Omental fat pad (tissue), 3 donors: ENCODE measurements at regions not wholly inside any gene's neighbourhood (a gene's known extent, or its start where the extent isn't known, plus 50 kb on each side); places are given as distances from the start of the nearest gene placed in this dataset.

Experiments
- ATAC-seq: fragments of 150-250 bp; one replicate; pipeline ENCODE4 v1.9.1; 2016; ENCODE audit warnings: mild to moderate bottlenecking, moderate library complexity; ENCODE audit not compliant: low FRiP score
- DNase-seq: peaks from one replicate; pipeline ENCODE4 v3.0.0-alpha.2; 2019; ENCODE audit warnings: low spot score
- TF ChIP-seq, protein P1 (sequence below), 3 donors: fragments of 450-650 bp; IDR thresholded peaks; one replicate each; pipeline ENCODE4 v1.5.1; 2016 to 2017; ENCODE audit warnings: antibody characterized with exemption in 3 of 3, mild to moderate bottlenecking in 3 of 3, moderate library complexity in 2 of 3

DNA sequence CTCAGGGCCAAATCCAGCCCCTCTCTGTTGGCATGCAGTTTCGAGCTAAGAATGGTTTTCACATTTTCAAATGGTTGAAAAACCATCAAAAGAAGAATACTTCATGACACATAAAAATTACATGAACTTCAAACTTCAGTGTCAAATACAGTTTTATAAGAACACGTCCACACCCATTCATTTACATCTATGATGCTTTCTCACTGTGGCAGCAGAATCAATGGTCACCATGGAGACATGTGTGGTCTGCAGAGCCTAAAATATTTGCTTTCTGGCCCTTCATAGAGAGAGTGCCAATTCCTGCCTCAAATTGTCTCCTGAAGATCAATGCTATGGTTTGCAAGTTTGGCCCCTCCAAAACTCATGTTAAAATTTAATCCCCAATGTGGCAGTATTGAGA is 405.8 kb downstream of the OCA2 start:
- no peak for DNase-seq
- TF ChIP-seq, protein P1, sequence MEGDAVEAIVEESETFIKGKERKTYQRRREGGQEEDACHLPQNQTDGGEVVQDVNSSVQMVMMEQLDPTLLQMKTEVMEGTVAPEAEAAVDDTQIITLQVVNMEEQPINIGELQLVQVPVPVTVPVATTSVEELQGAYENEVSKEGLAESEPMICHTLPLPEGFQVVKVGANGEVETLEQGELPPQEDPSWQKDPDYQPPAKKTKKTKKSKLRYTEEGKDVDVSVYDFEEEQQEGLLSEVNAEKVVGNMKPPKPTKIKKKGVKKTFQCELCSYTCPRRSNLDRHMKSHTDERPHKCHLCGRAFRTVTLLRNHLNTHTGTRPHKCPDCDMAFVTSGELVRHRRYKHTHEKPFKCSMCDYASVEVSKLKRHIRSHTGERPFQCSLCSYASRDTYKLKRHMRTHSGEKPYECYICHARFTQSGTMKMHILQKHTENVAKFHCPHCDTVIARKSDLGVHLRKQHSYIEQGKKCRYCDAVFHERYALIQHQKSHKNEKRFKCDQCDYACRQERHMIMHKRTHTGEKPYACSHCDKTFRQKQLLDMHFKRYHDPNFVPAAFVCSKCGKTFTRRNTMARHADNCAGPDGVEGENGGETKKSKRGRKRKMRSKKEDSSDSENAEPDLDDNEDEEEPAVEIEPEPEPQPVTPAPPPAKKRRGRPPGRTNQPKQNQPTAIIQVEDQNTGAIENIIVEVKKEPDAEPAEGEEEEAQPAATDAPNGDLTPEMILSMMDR (IDR thresholded peaks at IDR 0.05) = no peak
- ATAC-seq = no peak

DNA sequence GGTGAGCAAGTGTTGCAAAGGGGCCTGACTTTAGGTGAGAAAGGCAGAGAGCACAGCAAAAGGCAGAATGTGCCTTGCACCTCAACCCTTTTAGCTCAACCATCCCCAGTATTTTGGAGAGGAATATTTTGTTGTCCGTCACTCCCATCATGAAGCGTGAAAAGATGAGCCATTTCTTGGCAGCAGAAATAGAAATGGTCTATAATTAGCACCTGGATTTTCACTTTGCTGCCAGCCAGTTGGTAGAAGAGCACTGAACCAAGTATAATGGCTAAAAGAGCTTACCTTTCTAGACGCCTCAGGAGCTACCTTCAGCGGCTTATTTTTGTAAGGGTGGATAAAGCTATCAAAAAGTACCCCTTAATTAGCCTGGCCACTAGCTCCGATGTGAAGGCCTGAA is 406.7 kb downstream of the OCA2 start:
- ATAC-seq (no peak), DNase-seq (no peak)
- TF ChIP-seq, protein P1 (IDR thresholded peaks at IDR 0.05) = no peak

DNA sequence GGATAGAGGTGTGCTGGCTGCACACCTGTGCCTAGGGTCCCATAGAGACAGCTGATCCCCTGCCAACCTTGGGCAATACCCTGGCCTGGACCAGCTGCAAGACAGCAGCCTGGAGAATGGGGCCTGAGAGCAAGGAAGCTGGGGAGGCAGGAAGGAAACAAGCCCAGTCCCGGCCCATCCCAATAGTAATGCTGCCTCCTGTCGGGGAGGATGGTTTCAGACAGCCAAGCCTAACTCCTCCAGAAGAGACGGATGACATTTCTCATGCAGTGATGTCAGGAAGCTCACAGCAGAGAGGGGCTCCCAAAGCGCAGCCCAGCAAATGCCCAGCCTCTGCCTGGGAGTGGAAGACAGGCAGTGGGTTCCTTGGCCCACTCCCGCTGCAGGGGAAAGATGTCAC is 408.8 kb downstream of the OCA2 start:
- ATAC-seq (no peak), DNase-seq (no peak)
- TF ChIP-seq, protein P1 (IDR thresholded peaks at IDR 0.05) = no peak

DNA sequence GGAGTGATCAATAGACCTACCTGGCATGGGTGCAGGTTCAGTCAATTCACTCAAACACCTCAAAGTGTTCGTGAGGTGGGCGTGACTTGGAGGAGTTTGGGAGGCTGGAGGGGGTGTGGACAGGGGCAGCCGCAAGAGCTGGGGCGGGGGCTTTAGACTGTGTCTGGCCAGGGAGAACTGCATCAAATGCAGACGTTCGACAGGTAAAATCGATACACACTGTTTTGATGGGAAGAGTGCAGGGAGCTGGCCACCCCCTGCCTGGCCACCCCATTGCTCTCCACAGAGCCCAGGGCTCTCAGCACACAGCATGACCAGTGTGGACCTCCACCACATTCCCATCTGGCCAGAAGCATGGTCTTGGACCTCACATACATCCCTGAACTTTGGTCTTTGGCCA is 412.1 kb downstream of the OCA2 start:
- DNase-seq (no peak), ATAC-seq (no peak)
- TF ChIP-seq, protein P1 (IDR thresholded peaks at IDR 0.05) = no peak

DNA sequence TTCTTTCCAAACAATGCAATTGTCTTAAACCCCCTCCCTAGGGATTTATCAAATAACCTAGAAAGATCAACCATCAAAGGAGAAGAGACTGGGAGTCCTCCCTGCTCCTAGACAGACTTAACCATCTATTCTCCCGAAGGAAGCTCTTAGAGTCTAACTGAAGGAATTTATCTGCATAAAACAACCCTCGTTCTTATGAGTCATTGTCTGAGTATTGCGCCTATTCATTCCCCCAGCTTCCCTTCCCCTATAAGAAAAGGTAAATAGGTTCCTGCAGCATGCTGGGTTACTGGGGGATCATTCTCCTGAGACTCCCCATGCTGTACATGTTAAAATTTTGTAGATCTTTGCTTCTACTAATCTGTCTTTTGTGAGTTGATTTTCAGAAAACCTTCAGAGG is 412.7 kb downstream of the OCA2 start:
- DNase-seq (no peak), ATAC-seq (no peak)
- TF ChIP-seq, protein P1 (IDR thresholded peaks at IDR 0.05) = no peak

DNA sequence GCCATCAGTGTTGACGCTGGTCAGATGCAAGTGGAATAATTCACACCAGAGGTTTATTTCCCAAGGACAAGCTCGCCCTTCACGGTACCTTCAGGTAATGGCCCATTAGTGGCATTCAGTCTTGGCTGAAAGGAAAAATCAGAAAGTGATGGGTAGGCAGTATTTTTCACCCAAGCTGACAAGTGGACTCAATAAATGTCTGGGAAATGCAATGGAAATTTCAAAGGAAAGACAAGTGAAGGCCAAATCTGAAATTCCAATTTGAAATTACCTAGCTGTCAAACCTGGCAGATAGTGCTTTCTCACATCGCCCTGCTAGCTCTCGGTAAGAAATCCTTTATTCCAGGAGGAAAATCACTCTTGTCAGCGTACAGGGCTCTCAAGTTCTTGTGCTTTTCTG is 413.5 kb downstream of the OCA2 start:
- no peak for DNase-seq
- TF ChIP-seq, protein P1 (IDR thresholded peaks at IDR 0.05) = no peak
- ATAC-seq = no peak

DNA sequence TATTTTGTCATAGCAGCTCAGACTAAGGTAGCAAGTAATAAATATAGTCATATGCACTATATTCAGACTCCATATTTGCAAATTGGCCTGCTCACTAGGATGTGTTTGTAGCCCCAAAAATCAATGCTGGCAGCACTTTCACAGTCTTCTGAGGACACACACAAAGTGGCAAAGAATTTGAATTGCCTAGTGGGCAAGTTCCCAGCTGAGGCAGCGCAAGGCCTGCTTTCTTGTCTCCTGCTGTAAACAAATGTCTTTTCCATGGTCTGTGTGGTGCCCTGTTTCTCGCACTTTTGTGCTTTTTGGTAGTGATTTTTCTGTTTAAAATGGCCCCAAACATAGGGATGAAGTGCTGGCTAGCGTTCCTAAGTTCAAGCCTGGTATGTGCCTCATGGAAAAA is 416.0 kb downstream of the OCA2 start:
- DNase-seq = no peak
- TF ChIP-seq, protein P1 (IDR thresholded peaks at IDR 0.05) = no peak
- no peak for ATAC-seq
